ENCODE measurements at regions not wholly inside any gene's neighbourhood (a gene's known extent, or its start where the extent isn't known, plus 50 kb on each side); places are given as distances from the start of the nearest gene placed in this dataset.

- no peak for DNase-seq (ENCODE audit: low read depth, low spot score)
- Histone ChIP-seq H3K9me3 (ENCODE audit: control insufficient read depth, insufficient read depth, low read length) (no peaks in the 10 kb centered on the region), H3K4me3 (ENCODE audit: low read length) (no peak overlapping the region), H3K4me1 (ENCODE audit: control insufficient read depth, insufficient read depth, low read length) (no peaks in the 10 kb centered on the region), H3K27ac (ENCODE audit: low read length) (no peak overlapping the region), H3K36me3 (ENCODE audit: control insufficient read depth, insufficient read depth, low read length) (no peaks in the 10 kb centered on the region), H3K27me3 (ENCODE audit: control insufficient read depth, insufficient read depth, low read length) (no peaks in the 10 kb centered on the region)
- no CpG with 5 or more reads among the region's 13 CpGs for WGBS (ENCODE audit: insufficient coverage, insufficient read length)
These were observed 198.8 kb downstream of the NDUFA10 start for GRCh38 chr2:239826376-239826775.

DNA sequence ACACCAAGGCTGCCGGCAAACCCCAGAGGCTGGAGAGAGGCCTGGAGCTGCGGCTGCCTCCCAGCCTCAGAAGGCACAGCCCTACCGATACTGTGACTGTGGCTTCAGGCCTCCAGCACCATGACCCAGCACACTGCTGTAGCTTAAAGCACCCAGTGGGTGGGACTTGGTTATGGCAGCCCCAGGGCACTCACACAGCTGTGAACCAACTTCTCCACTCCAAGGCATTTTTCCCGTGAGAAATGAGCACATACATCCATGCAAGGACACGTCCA is 199.5 kb downstream of the NDUFA10 start:
- no peak for DNase-seq (ENCODE audit: low read depth, low spot score)
- no peaks in the 10 kb centered on the region for H3K27me3 ChIP-seq (ENCODE audit: control insufficient read depth, insufficient read depth, low read length)

GRCh38 chr2:239824866-239825704 is 200.1 kb downstream of the NDUFA10 start:
- DNase-seq (ENCODE audit: low read depth, low spot score): no peak
- no CpG with 5 or more reads among the region's 17 CpGs for WGBS (ENCODE audit: insufficient coverage, insufficient read length)
- no peak overlapping the region for H3K27ac ChIP-seq (ENCODE audit: low read length)
- H3K4me1 ChIP-seq (ENCODE audit: control insufficient read depth, insufficient read depth, low read length): no peaks in the 10 kb centered on the region
- no peak overlapping the region for H3K4me3 ChIP-seq (ENCODE audit: low read length)
- H3K27me3 ChIP-seq (ENCODE audit: control insufficient read depth, insufficient read depth, low read length): no peaks in the 10 kb centered on the region
- no peaks in the 10 kb centered on the region for H3K36me3 ChIP-seq (ENCODE audit: control insufficient read depth, insufficient read depth, low read length)
- H3K9me3 ChIP-seq (ENCODE audit: control insufficient read depth, insufficient read depth, low read length): no peaks in the 10 kb centered on the region

More for the DNA sequence above, 199.5 kb downstream of the NDUFA10 start:
- no peak overlapping the region for H3K4me3 ChIP-seq (ENCODE audit: low read length)
- H3K27ac ChIP-seq (ENCODE audit: low read length): no peak overlapping the region
- no CpG with 5 or more reads among the region's 5 CpGs for WGBS (ENCODE audit: insufficient coverage, insufficient read length)
- no peaks in the 10 kb centered on the region for H3K36me3 ChIP-seq (ENCODE audit: control insufficient read depth, insufficient read depth, low read length)
- no peaks in the 10 kb centered on the region for H3K4me1 ChIP-seq (ENCODE audit: control insufficient read depth, insufficient read depth, low read length)
- no peaks in the 10 kb centered on the region for H3K9me3 ChIP-seq (ENCODE audit: control insufficient read depth, insufficient read depth, low read length)

DNA sequence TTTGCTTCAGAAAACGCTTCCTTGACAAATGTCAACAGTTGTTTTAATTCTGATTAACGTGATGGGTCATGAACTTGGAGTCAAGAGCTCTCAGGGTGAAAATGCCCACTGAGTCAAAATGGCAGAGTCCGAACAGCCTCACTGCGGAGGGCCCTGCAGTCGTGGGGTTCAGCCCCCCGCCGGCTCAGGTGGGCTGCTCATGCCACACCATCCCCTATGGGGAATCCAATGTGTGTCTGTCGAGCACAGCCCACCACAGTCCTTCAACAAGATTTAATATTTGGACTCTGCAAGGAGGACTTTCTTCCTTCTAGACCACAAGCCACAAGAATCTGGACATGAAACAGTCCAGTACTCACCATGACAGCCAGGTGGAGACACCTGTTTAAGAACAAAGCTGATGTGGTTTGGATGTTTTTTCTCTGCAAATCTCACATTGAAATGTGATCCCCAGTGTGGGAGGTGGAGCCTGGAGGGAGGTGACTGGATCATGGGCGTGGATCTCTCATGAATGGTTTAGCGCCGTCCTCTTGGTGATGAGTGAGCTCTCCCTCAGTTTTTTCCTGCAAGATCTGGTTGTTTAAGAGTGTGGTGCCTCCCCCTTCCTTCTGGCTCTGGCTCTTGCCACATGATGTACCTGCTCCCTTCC is 201.0 kb downstream of the NDUFA10 start:
- Histone ChIP-seq H3K27ac (ENCODE audit: low read length) (no peak overlapping the region), H3K9me3 (ENCODE audit: control insufficient read depth, insufficient read depth, low read length) (no peaks in the 10 kb centered on the region), H3K27me3 (ENCODE audit: control insufficient read depth, insufficient read depth, low read length) (no peaks in the 10 kb centered on the region), H3K4me1 (ENCODE audit: control insufficient read depth, insufficient read depth, low read length) (no peaks in the 10 kb centered on the region), H3K36me3 (ENCODE audit: control insufficient read depth, insufficient read depth, low read length) (no peaks in the 10 kb centered on the region), H3K4me3 (ENCODE audit: low read length) (no peak overlapping the region)
- WGBS (ENCODE audit: insufficient coverage, insufficient read length): no CpG with 5 or more reads among the region's 11 CpGs
- peak; percentile 64 for DNase-seq (ENCODE audit: low read depth, low spot score)

- Histone ChIP-seq H3K27ac (ENCODE audit: low read length) (no peak overlapping the region), H3K27me3 (ENCODE audit: control insufficient read depth, insufficient read depth, low read length) (no peaks in the 10 kb centered on the region), H3K36me3 (ENCODE audit: control insufficient read depth, insufficient read depth, low read length) (no peaks in the 10 kb centered on the region), H3K4me1 (ENCODE audit: control insufficient read depth, insufficient read depth, low read length) (no peaks in the 10 kb centered on the region), H3K9me3 (ENCODE audit: control insufficient read depth, insufficient read depth, low read length) (no peaks in the 10 kb centered on the region), H3K4me3 (ENCODE audit: low read length) (no peak overlapping the region)
- WGBS (ENCODE audit: insufficient coverage, insufficient read length): no CpG with 5 or more reads among the region's 16 CpGs
- no peak for DNase-seq (ENCODE audit: low read depth, low spot score)
These were observed 202.9 kb downstream of the NDUFA10 start for GRCh38 chr2:239822146-239822831.

DNA sequence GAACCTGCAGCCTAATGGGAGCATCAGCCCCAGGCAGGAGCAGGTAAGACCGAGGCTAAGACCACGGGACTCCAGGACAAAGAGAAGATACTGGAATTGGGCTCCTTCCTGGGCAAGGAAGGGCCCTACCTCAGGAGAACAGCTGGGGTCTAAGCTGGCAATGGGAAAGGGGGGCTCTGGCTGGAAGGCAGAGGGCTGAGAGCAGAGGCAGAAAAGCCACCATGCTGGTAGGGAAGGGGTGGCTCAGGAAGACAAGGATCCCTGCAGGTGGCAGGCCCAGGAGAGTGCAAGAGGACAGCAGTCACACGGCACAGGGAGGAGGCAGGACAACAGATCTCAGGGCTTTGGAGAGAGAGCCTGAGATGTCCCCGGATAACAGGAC is 203.5 kb downstream of the NDUFA10 start:
- Histone ChIP-seq H3K36me3 (ENCODE audit: control insufficient read depth, insufficient read depth, low read length) (no peaks in the 10 kb centered on the region), H3K4me1 (ENCODE audit: control insufficient read depth, insufficient read depth, low read length) (no peaks in the 10 kb centered on the region), H3K27ac (ENCODE audit: low read length) (no peak overlapping the region), H3K27me3 (ENCODE audit: control insufficient read depth, insufficient read depth, low read length) (no peaks in the 10 kb centered on the region), H3K9me3 (ENCODE audit: control insufficient read depth, insufficient read depth, low read length) (no peaks in the 10 kb centered on the region), H3K4me3 (ENCODE audit: low read length) (no peak overlapping the region)
- no peak for DNase-seq (ENCODE audit: low read depth, low spot score)
- no CpG with 5 or more reads among the region's 4 CpGs for WGBS (ENCODE audit: insufficient coverage, insufficient read length)

DNA sequence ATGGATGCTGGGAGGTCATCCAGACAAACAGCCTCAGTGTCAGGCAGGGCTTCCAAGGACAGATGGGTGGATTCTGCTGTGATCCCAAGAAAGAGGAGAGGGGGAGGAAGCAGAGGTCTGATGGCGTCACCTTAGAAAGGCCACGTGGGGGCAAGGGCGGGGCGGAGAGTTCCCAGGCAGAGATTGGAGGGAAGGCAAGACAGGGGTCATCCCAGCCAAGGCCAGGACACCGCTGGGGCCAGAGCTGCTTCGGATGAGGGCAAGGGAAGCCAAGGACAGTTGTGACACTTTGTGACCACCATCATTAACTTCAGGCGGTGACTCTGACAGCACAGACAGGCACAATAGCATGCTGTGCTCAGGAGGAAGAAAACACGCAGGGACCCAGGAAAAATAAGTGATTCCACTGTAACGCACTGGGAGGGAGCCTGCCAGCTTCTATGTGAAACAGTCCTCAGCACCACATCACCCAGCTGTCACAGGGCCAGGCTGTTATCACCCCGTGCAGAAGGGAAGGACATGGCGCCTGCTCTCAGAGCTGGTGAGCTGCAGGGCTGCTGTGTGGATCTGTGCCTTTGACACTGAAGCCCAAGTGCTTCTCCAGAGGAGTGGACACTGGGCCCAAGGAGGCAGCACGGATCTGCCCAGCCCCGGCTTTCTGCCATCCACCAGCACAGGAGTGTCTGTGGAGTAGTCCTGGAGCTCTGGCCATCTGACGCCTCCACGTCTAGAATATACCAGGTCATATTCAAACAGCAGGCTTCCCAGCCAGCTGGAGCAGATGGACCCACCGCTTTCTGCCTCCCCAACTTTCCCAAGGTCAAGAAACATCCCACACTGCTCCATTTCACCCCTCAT is 204.1 kb downstream of the NDUFA10 start:
- Histone ChIP-seq H3K9me3 (ENCODE audit: control insufficient read depth, insufficient read depth, low read length) (no peaks in the 10 kb centered on the region), H3K27ac (ENCODE audit: low read length) (no peak overlapping the region), H3K4me3 (ENCODE audit: low read length) (no peak overlapping the region), H3K4me1 (ENCODE audit: control insufficient read depth, insufficient read depth, low read length) (no peaks in the 10 kb centered on the region), H3K27me3 (ENCODE audit: control insufficient read depth, insufficient read depth, low read length) (no peaks in the 10 kb centered on the region), H3K36me3 (ENCODE audit: control insufficient read depth, insufficient read depth, low read length) (no peaks in the 10 kb centered on the region)
- WGBS (ENCODE audit: insufficient coverage, insufficient read length): no CpG with 5 or more reads among the region's 16 CpGs
- no peak for DNase-seq (ENCODE audit: low read depth, low spot score)

DNA sequence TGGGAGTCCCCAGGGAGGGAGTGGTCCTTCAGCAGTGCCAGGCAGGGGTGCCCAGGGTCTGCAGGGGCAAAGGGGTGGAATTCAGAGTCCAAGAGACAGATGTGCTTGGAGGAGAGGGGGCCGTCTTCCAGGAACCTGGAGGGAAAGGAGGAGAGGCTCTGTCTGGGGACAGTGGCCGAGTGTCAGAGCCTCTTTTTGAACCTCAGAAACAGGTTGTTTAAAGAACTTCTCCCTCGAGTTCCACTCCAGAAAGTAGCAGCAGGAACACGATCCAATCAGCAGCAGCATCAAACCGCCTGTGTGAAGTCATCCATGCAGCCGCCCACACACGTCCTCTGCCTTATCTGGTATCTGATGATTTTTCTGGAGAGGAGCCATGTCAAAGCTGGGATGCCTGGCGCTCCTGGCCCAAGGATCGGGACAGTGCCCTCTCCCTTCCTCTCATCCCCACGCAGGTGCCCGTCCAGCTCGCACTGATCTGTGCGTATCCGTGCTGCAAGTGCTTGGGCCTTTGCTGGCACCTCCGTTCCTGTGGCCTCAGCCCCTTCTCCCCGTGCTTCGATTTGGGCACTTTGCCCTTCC is 205.1 kb downstream of the NDUFA10 start:
- H3K27ac ChIP-seq (ENCODE audit: low read length): no peak overlapping the region
- no peaks in the 10 kb centered on the region for H3K9me3 ChIP-seq (ENCODE audit: control insufficient read depth, insufficient read depth, low read length)
- H3K4me1 ChIP-seq (ENCODE audit: control insufficient read depth, insufficient read depth, low read length): no peaks in the 10 kb centered on the region
- WGBS (ENCODE audit: insufficient coverage, insufficient read length): no CpG with 5 or more reads among the region's 17 CpGs
- H3K27me3 ChIP-seq (ENCODE audit: control insufficient read depth, insufficient read depth, low read length): no peaks in the 10 kb centered on the region
- H3K4me3 ChIP-seq (ENCODE audit: low read length): no peak overlapping the region
- no peak for DNase-seq (ENCODE audit: low read depth, low spot score)
- no peaks in the 10 kb centered on the region for H3K36me3 ChIP-seq (ENCODE audit: control insufficient read depth, insufficient read depth, low read length)

DNA sequence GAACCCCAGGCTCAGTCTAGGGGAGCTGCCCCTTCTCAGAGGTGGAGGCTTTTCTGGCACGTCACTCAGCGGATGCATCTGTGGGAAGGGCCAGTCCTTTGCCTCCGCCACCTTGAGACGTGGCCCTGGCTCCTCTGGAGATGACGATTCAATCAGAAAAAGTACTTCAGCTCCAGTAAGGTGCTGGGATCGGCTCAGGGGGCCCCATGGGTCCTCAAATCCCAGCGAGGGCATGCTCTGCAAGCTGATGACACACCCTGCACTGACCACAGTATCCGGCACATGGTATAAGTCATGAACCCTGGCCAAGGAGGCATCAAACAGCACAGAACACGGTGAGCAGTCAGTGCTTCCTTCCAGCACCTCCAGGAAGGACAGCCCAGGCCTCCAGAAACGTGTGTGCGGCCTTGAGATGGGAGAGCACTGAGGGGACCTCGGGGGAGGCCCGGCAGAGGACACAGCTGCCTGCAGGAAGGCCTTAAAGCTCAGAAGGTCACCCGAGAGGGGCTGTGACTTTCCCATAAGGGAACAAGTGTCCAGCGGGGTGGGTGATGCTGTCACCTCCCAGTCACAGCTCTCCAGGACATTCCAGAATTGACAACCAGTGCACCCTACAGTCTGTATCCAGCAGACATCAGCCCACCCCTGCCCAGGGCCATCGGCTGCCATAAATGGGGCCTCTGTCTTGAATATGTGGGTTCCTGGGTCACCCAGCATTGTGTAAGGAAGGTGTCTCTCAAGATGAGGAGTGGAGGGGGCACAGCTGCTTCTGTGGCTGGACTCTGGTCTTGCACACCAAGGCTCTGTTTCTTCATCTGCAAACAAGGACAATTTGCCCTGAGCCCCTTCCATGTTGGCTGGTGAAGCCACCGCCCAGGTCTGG is 205.8 kb downstream of the NDUFA10 start:
- no peaks in the 10 kb centered on the region for H3K27me3 ChIP-seq (ENCODE audit: control insufficient read depth, insufficient read depth, low read length)
- H3K9me3 ChIP-seq (ENCODE audit: control insufficient read depth, insufficient read depth, low read length): no peaks in the 10 kb centered on the region
- no peak overlapping the region for H3K4me3 ChIP-seq (ENCODE audit: low read length)
- H3K36me3 ChIP-seq (ENCODE audit: control insufficient read depth, insufficient read depth, low read length): no peaks in the 10 kb centered on the region
- no CpG with 5 or more reads among the region's 17 CpGs for WGBS (ENCODE audit: insufficient coverage, insufficient read length)
- no peaks in the 10 kb centered on the region for H3K4me1 ChIP-seq (ENCODE audit: control insufficient read depth, insufficient read depth, low read length)
- H3K27ac ChIP-seq (ENCODE audit: low read length): no peak overlapping the region
- DNase-seq (ENCODE audit: low read depth, low spot score): no peak
